Muscle of leg (tissue), 3 donors: ENCODE measurements at regions not wholly inside any gene's neighbourhood (a gene's known extent, or its start where the extent isn't known, plus 50 kb on each side); places are given as distances from the start of the nearest gene placed in this dataset.

ENCODE experiments used
- DNase-seq: peaks from one replicate; pipeline ENCODE4 v3.0.0; 2013
- H3K27ac ChIP-seq: one replicate; pipeline ENCODE4 v1.5.1; 2013; ENCODE audit warnings: mild to moderate bottlenecking, low read length, control low read depth
- H3K27me3 ChIP-seq: one replicate; pipeline ENCODE4 v1.6.1; 2013; ENCODE audit warnings: low read length; ENCODE audit not compliant: control insufficient read depth, insufficient read depth
- H3K36me3 ChIP-seq: one replicate; pipeline ENCODE4 v1.6.1; 2013; ENCODE audit warnings: low read length; ENCODE audit not compliant: control insufficient read depth, insufficient read depth
- H3K4me1 ChIP-seq: one replicate; pipeline ENCODE4 v1.6.1; 2013; ENCODE audit warnings: low read length; ENCODE audit not compliant: control insufficient read depth, insufficient read depth
- H3K4me3 ChIP-seq: one replicate; pipeline ENCODE4 v1.5.1; 2013; ENCODE audit warnings: low read length, control low read depth
- H3K9me3 ChIP-seq: replicated peaks from 2 replicates; pipeline ENCODE4 v1.6.1; 2013; ENCODE audit warnings: low read depth, low read length; ENCODE audit not compliant: control insufficient read depth
- WGBS: methylation state at CpG from one replicate; pipeline ENCODE4 v1.1.5; 2013; ENCODE audit warnings: missing lambda C conversion rate; ENCODE audit not compliant: insufficient coverage; 5-methylcytosine and 5-hydroxymethylcytosine counted together

GRCh38 chr2:195470622-195471021 lies 186.4 kb upstream of the SLC39A10 start:
- no peak overlapping the region for H3K4me3 ChIP-seq
- no peaks in the 10 kb centered on the region for H3K36me3 ChIP-seq
- peaks cover 2% of the 10 kb centered on the region for H3K9me3 ChIP-seq
- H3K27me3 ChIP-seq: no peaks in the 10 kb centered on the region
- no peaks in the 10 kb centered on the region for H3K4me1 ChIP-seq
- no peak for DNase-seq
- H3K27ac ChIP-seq: no peak overlapping the region

- DNase-seq: no peak
- no peak overlapping the region for H3K4me3 ChIP-seq
- H3K27ac ChIP-seq: no peak overlapping the region
- no peaks in the 10 kb centered on the region for H3K4me1 ChIP-seq
- H3K27me3 ChIP-seq: no peaks in the 10 kb centered on the region
- H3K36me3 ChIP-seq: no peaks in the 10 kb centered on the region
- H3K9me3 ChIP-seq: peaks cover 2% of the 10 kb centered on the region
- 60% methylated on average over 1 of the region's 2 CpGs for WGBS
Measured at GRCh38 chr2:195468771-195469170, 188.3 kb upstream of the SLC39A10 start.

- H3K9me3 ChIP-seq: peaks cover 2% of the 10 kb centered on the region
- H3K27me3 ChIP-seq: no peaks in the 10 kb centered on the region
- H3K27ac ChIP-seq: no peak overlapping the region
- no peaks in the 10 kb centered on the region for H3K4me1 ChIP-seq
- DNase-seq: no peak
- H3K36me3 ChIP-seq: no peaks in the 10 kb centered on the region
- H3K4me3 ChIP-seq: no peak overlapping the region
Measured at GRCh38 chr2:195466427-195466826, 190.6 kb upstream of the SLC39A10 start.

GRCh38 chr2:195461010-195461409 lies 196.0 kb upstream of the SLC39A10 start:
- no peak overlapping the region for H3K4me3 ChIP-seq
- no peaks in the 10 kb centered on the region for H3K27me3 ChIP-seq
- H3K4me1 ChIP-seq: no peaks in the 10 kb centered on the region
- H3K9me3 ChIP-seq: no peaks in the 10 kb centered on the region
- no peak overlapping the region for H3K27ac ChIP-seq
- no CpG with 5 or more reads among the region's 3 CpGs for WGBS
- no peak for DNase-seq
- no peaks in the 10 kb centered on the region for H3K36me3 ChIP-seq

DNA sequence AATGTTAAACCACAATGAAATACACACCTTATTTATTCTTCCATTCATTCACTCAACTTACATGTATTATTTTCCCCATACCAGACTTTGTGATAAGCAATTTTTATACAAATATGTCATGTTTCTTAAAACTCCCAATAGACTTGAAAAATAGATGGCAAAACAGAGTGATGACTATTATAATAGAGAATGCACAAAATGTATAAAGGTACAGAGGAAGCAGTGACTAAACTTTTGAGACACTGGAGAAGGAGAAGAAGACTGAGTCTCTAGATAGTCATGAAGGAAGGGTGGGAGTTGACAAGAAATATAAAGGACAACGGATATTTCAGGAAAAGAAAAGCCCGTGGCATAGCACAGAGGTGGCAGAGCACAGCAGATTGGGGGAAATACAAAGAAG lies 198.1 kb upstream of the SLC39A10 start:
- 92% methylated on average over 2 of the region's 2 CpGs for WGBS
- no peaks in the 10 kb centered on the region for H3K9me3 ChIP-seq
- no peaks in the 10 kb centered on the region for H3K27me3 ChIP-seq
- no peaks in the 10 kb centered on the region for H3K4me1 ChIP-seq
- DNase-seq: no peak
- H3K27ac ChIP-seq: no peak overlapping the region
- H3K4me3 ChIP-seq: no peak overlapping the region
- H3K36me3 ChIP-seq: no peaks in the 10 kb centered on the region

DNA sequence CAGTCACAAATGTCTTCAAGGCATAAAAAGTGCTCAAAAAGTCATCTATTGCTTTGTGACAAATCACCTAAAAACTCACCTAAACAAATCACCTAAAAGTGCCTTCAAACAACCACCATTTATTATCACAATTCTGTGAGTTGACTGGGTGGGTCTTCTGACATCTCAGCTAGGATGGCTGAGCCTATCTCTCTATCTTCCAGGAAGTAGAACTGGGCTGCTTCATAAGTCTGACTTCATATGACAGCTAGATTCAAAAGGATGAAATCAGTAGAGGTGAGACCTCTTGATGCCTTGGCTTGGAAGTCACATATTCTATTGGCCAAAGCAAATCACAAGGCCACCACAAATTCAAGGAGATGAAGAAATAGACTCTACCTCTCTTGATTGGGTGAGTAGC lies 199.2 kb upstream of the SLC39A10 start:
- DNase-seq: no peak
- Histone ChIP-seq H3K9me3 (no peaks in the 10 kb centered on the region), H3K36me3 (no peaks in the 10 kb centered on the region), H3K4me3 (no peak overlapping the region), H3K27me3 (no peaks in the 10 kb centered on the region), H3K4me1 (no peaks in the 10 kb centered on the region), H3K27ac (no peak overlapping the region)

GRCh38 chr2:195456771-195457170 lies 200.3 kb upstream of the SLC39A10 start:
- WGBS: no CpG with 5 or more reads among the region's 2 CpGs
- Histone ChIP-seq H3K27ac (no peak overlapping the region), H3K9me3 (no peaks in the 10 kb centered on the region), H3K4me3 (no peak overlapping the region), H3K36me3 (no peaks in the 10 kb centered on the region), H3K27me3 (no peaks in the 10 kb centered on the region), H3K4me1 (no peaks in the 10 kb centered on the region)
- DNase-seq: peak; percentile 74

DNA sequence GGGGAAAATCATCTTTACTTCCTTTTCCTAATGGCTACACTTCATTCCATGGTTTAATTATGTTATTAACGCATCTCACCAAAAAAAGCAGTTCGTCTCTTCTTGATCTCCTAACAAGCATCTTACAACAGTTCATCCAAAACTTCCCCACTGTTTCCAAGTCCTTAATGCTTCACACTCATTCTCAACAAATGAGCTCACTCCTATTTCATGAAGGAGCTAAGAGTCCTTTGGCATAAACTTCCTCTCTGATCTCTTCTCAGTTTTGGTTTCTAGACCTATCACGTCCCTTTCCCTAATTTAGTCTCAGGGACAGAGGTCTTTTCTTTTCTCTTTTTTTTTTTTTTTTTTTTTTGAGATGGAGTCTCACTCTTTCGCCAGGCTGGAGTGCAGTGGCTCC lies 205.9 kb upstream of the SLC39A10 start:
- no peak overlapping the region for H3K4me3 ChIP-seq
- H3K36me3 ChIP-seq: no peaks in the 10 kb centered on the region
- DNase-seq: peak; percentile 67
- no peaks in the 10 kb centered on the region for H3K9me3 ChIP-seq
- no peaks in the 10 kb centered on the region for H3K27me3 ChIP-seq
- H3K4me1 ChIP-seq: no peaks in the 10 kb centered on the region
- no CpG with 5 or more reads among the region's 4 CpGs for WGBS
- H3K27ac ChIP-seq: no peak overlapping the region

DNA sequence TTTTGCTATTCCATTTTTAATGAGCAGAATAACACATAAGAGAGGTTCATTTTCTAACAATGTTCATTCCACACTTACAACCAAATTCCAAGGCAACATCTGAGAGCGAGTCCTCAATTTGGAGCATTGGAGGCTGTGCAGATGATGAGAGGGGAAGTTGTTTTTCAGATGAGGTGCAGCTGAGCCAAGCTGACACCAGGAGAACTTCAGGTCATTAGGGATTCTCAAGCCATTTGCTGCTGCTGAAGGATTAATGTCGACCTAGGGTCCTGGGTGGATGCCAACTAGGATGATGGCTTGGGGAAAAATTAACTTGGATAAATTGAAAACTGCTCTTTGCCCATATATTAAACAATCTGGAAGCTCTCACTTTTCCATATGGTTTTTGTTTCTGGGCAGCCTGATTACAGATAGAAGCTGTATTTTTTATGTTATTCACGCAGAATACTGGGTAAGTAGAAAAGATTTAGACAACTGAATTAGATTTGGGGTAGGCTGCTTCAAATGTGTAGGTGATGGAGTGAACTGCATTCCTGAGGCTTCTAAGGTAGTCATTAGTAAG lies 206.4 kb upstream of the SLC39A10 start:
- Histone ChIP-seq H3K9me3 (no peaks in the 10 kb centered on the region), H3K4me3 (no peak overlapping the region), H3K27ac (no peak overlapping the region), H3K4me1 (no peaks in the 10 kb centered on the region), H3K27me3 (no peaks in the 10 kb centered on the region), H3K36me3 (no peaks in the 10 kb centered on the region)
- 20% methylated on average over 1 of the region's 3 CpGs for WGBS
- peak; percentile 58 for DNase-seq

- H3K36me3 ChIP-seq: no peaks in the 10 kb centered on the region
- 40% methylated on average over 2 of the region's 5 CpGs for WGBS
- H3K27me3 ChIP-seq: no peaks in the 10 kb centered on the region
- no peak overlapping the region for H3K27ac ChIP-seq
- peak; percentile 30 for DNase-seq
- H3K4me1 ChIP-seq: no peaks in the 10 kb centered on the region
- H3K4me3 ChIP-seq: no peak overlapping the region
- no peaks in the 10 kb centered on the region for H3K9me3 ChIP-seq
Measured at GRCh38 chr2:195447323-195447975, 209.6 kb upstream of the SLC39A10 start.

- DNase-seq: no peak
- Histone ChIP-seq H3K4me1 (no peaks in the 10 kb centered on the region), H3K27ac (no peak overlapping the region), H3K4me3 (no peak overlapping the region), H3K27me3 (no peaks in the 10 kb centered on the region), H3K36me3 (no peaks in the 10 kb centered on the region), H3K9me3 (peaks cover 8% of the 10 kb centered on the region)
- WGBS: no CpG with 5 or more reads among the region's 1 CpG
Measured at GRCh38 chr2:195445639-195446038, 211.4 kb upstream of the SLC39A10 start.
